CD4-positive, alpha-beta T cell (primary cell): ENCODE measurements at regions not wholly inside any gene's neighbourhood (a gene's known extent, or its start where the extent isn't known, plus 50 kb on each side); places are given as distances from the start of the nearest gene placed in this dataset.

Experiments used
- ATAC-seq: fragments of 200-7000 bp; cut with Tn5 transposase; one replicate; pipeline ENCODE4 v1.10.0; 2022; ENCODE audit warnings: mild to moderate bottlenecking; ENCODE audit not compliant: poor library complexity
- CTCF ChIA-PET: fragments of 350-600 bp; sonication (Branson Sonifier 250); formaldehyde crosslinking; loops from one replicate; lab custom pipeline; 2021; ENCODE audit warnings: antibody characterized with exemption, inconsistent platforms; lab: Charles Lee
- POLR2A ChIA-PET: fragments of 350-600 bp; sonication (Branson Sonifier 250); formaldehyde crosslinking; loops from one replicate; lab custom pipeline; 2021; ENCODE audit warnings: antibody characterized with exemption, inconsistent platforms; lab: Charles Lee
- DNase-seq, 14 experiments: peaks; one replicate each; pipeline ENCODE4 v3.0.0-alpha.2; 2013 to 2020; ENCODE audit warnings: mixed read lengths in 2 of 14
- H3K27ac ChIP-seq, 2 donors: one replicate each; pipeline versions ENCODE4 v1.5.1 to v1.7.0; 2013; ENCODE audit warnings: low read length in 2 of 2, low read depth in 1 of 2, mild to moderate bottlenecking in 1 of 2
- H3K27me3 ChIP-seq, 2 experiments: 1 replicate in 1 of 2; 2 replicates in 1 of 2; pipeline versions ENCODE4 v1.6.1 to v1.7.0; 2013; ENCODE audit warnings: low read length in 2 of 2, control low read depth in 1 of 2, mild to moderate bottlenecking in 1 of 2, moderate library complexity in 1 of 2; ENCODE audit not compliant: insufficient read depth in 2 of 2, control insufficient read depth in 1 of 2
- H3K36me3 ChIP-seq: one replicate; pipeline ENCODE4 v1.6.1; 2013; ENCODE audit warnings: low read length, control low read depth; ENCODE audit not compliant: insufficient read depth
- H3K4me1 ChIP-seq: one replicate; pipeline ENCODE4 v1.6.1; 2013; ENCODE audit warnings: low read length, control low read depth; ENCODE audit not compliant: insufficient read depth
- H3K4me3 ChIP-seq: one replicate; pipeline ENCODE4 v1.5.1; 2013; ENCODE audit warnings: mild to moderate bottlenecking, low read length, moderate library complexity
- H3K9me3 ChIP-seq, 2 experiments: 1 replicate in 1 of 2; 2 replicates in 1 of 2; pipeline versions ENCODE4 v1.6.1 to v1.7.0; 2013; ENCODE audit warnings: low read length in 2 of 2, mild to moderate bottlenecking in 2 of 2, control low read depth in 1 of 2, moderate library complexity in 1 of 2; ENCODE audit not compliant: control insufficient read depth in 1 of 2, insufficient read depth in 1 of 2
- H3K27ac Mint-ChIP-seq: one replicate; pipeline ENCODE4 v1.8.0; 2020; ENCODE audit warnings: mixed read lengths
- H3K27me3 Mint-ChIP-seq: one replicate; pipeline ENCODE4 v1.8.0; 2021; ENCODE audit warnings: mixed read lengths
- H3K36me3 Mint-ChIP-seq: one replicate; pipeline ENCODE4 v1.8.0; 2021; ENCODE audit warnings: low read depth, mixed read lengths
- H3K4me1 Mint-ChIP-seq: one replicate; pipeline ENCODE4 v1.8.0; 2021; ENCODE audit warnings: low read depth, mixed read lengths
- H3K4me3 Mint-ChIP-seq: one replicate; pipeline ENCODE4 v1.8.0; 2020; ENCODE audit warnings: mild to moderate bottlenecking, mixed read lengths
- H3K9me3 Mint-ChIP-seq: one replicate; pipeline ENCODE4 v1.8.0; 2020; ENCODE audit warnings: mixed read lengths
- intact Hi-C, 2 experiments: fragments of 100-400 bp; cut with DNase I in 1 of 2; cut with micrococcal nuclease in 1 of 2; formaldehyde crosslinking; loops; one replicate each; pipeline versions ENCODE4 v1.15.1 to v1.9.0; 2023 to 2025; cut with DNase I, micrococcal nuclease
- TF ChIP-seq, protein P1 (sequence below): fragments of 200-600 bp; IDR thresholded peaks from one replicate; pipeline ENCODE4 v1.8.0; 2022; ENCODE audit warnings: antibody characterized with exemption, mild to moderate bottlenecking

DNA sequence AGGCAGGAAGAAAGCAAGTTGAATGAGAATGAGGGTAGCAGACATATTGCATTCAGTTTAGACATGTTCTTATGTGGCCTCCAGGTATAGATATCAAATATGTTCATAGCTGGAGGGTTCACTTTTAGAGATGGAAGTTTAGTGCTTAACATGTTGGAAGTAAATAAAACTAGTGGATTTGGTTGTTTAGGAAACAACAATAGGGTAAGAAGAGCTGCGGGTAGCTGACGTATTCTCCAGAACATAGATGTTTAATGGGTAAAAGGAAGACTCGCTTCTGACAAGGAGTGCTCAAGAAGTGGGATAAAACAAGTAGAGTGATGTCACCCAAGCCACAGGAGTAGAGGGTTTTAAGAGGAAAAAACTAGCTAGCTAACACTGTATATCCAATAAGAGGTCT is 128.4 kb upstream of the COL21A1 start:
- POLR2A ChIA-PET, result no interaction called here
- H3K4me3 Mint-ChIP-seq, result no peak overlapping the region
- H3K9me3 Mint-ChIP-seq, result no peaks in the 10 kb centered on the region
- CTCF ChIA-PET, result no interaction called here
- no peaks in the 10 kb centered on the region for H3K4me1 ChIP-seq
- TF ChIP-seq, protein P1, sequence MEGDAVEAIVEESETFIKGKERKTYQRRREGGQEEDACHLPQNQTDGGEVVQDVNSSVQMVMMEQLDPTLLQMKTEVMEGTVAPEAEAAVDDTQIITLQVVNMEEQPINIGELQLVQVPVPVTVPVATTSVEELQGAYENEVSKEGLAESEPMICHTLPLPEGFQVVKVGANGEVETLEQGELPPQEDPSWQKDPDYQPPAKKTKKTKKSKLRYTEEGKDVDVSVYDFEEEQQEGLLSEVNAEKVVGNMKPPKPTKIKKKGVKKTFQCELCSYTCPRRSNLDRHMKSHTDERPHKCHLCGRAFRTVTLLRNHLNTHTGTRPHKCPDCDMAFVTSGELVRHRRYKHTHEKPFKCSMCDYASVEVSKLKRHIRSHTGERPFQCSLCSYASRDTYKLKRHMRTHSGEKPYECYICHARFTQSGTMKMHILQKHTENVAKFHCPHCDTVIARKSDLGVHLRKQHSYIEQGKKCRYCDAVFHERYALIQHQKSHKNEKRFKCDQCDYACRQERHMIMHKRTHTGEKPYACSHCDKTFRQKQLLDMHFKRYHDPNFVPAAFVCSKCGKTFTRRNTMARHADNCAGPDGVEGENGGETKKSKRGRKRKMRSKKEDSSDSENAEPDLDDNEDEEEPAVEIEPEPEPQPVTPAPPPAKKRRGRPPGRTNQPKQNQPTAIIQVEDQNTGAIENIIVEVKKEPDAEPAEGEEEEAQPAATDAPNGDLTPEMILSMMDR, result no peak
- no peak for DNase-seq
- intact Hi-C loops, result no loop called here
- H3K36me3 ChIP-seq, result no peaks in the 10 kb centered on the region
- H3K4me1 Mint-ChIP-seq, result no peaks in the 10 kb centered on the region
- no peaks in the 10 kb centered on the region for H3K9me3 ChIP-seq
- ATAC-seq, result no peak
- no peaks in the 10 kb centered on the region for H3K36me3 Mint-ChIP-seq
- no peak overlapping the region for H3K4me3 ChIP-seq
- H3K27ac ChIP-seq, result no peak overlapping the region
- no peaks in the 10 kb centered on the region for H3K27me3 Mint-ChIP-seq
- H3K27ac Mint-ChIP-seq, result no peak overlapping the region
- no peaks in the 10 kb centered on the region for H3K27me3 ChIP-seq

DNA sequence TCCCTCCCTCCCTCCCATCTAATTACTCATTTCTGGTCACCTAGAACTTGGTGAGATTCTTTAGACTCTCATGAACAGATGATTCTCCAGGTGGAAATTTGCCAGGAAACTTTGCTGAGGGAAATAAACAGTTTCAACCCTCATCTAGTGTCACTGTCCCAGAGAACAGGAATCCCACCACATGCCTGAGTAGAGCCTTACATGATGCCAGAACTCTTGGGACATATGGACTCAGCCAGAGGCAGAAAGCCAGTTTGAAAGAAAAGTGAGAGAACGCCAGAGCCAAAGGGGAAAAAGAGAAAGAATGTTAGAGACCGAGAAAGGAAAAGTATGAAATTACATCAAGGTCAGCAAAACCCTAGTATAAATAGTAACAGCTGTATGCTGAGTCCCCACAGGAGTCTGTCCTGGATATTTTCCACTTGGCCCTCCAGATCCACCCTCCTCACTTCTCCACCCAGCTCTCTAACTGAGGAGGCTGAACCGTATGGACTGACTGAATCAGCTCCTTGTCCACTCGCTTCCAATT is 127.5 kb upstream of the COL21A1 start:
- CTCF ChIA-PET, result no interaction called here
- Mint-ChIP-seq H3K4me1 (no peaks in the 10 kb centered on the region), H3K27ac (no peak overlapping the region), H3K27me3 (no peaks in the 10 kb centered on the region), H3K36me3 (no peaks in the 10 kb centered on the region), H3K4me3 (no peak overlapping the region), H3K9me3 (no peaks in the 10 kb centered on the region)
- ATAC-seq (no peak), DNase-seq (no peak)
- intact Hi-C loops, result no loop called here
- Histone ChIP-seq H3K4me1 (no peaks in the 10 kb centered on the region), H3K27ac (no peak overlapping the region), H3K4me3 (no peak overlapping the region), H3K9me3 (no peaks in the 10 kb centered on the region), H3K27me3 (no peaks in the 10 kb centered on the region), H3K36me3 (no peaks in the 10 kb centered on the region)
- POLR2A ChIA-PET, result no interaction called here
- TF ChIP-seq, protein P1, result no peak

DNA sequence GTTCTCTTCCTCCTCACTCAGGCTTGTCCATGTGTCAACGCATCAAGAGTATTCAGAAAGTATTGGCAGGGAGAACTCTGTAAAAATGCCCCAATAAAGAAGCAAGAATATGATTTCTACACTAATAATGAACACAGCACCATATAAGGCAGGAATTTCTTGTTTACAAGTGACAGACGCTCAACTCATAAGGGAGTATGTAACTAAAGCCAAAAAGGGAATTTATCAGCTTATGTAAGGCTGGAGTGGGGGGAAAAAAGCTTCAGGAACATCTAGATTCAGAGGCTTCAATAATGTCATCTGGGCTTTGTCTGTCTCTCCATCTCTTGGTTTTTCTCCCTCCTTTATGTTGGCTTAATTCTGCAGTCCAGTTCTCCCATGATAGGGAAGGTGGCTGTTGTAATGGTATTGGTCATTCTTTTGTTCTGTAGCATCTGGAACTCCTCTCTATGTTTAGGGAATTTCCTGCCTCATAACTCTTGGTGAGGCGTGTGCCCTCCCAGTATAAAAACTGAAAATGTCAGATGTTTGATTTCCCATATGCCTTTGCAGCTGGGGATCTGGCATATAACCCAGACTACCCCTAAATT is 125.1 kb upstream of the COL21A1 start:
- CTCF ChIA-PET, result no interaction called here
- Mint-ChIP-seq H3K36me3 (no peaks in the 10 kb centered on the region), H3K4me3 (no peak overlapping the region), H3K27me3 (no peaks in the 10 kb centered on the region), H3K4me1 (no peaks in the 10 kb centered on the region), H3K9me3 (no peaks in the 10 kb centered on the region), H3K27ac (no peak overlapping the region)
- DNase-seq (no peak), ATAC-seq (no peak)
- Histone ChIP-seq H3K36me3 (no peaks in the 10 kb centered on the region), H3K27me3 (no peaks in the 10 kb centered on the region), H3K4me3 (no peak overlapping the region), H3K27ac (no peak overlapping the region), H3K9me3 (no peaks in the 10 kb centered on the region), H3K4me1 (no peaks in the 10 kb centered on the region)
- intact Hi-C loops, result no loop called here
- POLR2A ChIA-PET, result no interaction called here
- TF ChIP-seq, protein P1, result no peak
